Esophagus squamous epithelium (tissue), 4 donors: ENCODE measurements at regions not wholly inside any gene's neighbourhood (a gene's known extent, or its start where the extent isn't known, plus 50 kb on each side); places are given as distances from the start of the nearest gene placed in this dataset.

Experiments used
- POLR2A ChIP-seq, 4 donors: fragments of 450-650 bp; IDR thresholded peaks; one replicate each; pipeline ENCODE4 v1.6.1; 2017; ENCODE audit warnings: antibody characterized with exemption in 4 of 4, mild to moderate bottlenecking in 4 of 4, moderate library complexity in 3 of 4
- TF ChIP-seq, protein P1 (sequence below), 6 experiments: fragments of 450-650 bp in 4 of 6; fragments of 200-600 bp in 2 of 6; sonication (generic) in 2 of 6; IDR thresholded peaks; one replicate each; pipeline ENCODE4 v1.5.1; 2016 to 2019; ENCODE audit warnings: antibody characterized with exemption in 6 of 6, mild to moderate bottlenecking in 4 of 6, moderate library complexity in 4 of 6

DNA sequence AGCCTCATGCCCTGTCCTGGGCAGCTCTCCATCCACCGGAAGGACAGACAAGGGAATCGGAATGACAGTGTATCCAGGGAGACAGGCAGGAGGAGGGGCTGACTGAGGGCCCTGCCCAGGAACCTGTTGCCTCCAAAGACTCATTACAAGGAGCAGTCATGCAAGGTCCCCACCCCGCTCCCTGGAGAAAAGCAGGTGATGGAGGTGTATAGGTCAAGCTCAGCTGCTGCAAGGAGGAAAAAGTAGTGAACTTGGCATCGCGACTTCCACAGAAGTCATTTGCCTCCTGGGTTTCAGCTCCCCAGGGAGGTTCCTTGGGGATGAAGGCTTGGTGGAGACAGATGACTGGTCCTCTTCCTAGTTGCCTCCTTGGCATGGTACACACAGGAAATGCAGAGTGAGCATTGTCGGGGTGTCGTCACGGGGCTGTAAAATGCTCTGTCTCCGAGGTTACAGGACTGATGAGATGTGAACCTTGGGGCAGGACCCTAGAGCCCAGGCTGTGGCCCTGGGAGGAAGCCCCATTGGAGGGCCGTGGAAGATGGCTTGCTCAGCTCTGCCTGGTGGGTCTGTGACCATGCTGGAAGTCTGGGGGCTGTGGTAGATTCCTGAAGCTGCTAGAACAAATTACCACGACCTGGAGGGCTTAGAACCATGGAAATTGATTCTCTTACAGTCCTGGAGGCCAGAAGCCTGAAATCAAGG, 219.6 kb upstream of the C1orf174 start:
- TF ChIP-seq, protein P1, sequence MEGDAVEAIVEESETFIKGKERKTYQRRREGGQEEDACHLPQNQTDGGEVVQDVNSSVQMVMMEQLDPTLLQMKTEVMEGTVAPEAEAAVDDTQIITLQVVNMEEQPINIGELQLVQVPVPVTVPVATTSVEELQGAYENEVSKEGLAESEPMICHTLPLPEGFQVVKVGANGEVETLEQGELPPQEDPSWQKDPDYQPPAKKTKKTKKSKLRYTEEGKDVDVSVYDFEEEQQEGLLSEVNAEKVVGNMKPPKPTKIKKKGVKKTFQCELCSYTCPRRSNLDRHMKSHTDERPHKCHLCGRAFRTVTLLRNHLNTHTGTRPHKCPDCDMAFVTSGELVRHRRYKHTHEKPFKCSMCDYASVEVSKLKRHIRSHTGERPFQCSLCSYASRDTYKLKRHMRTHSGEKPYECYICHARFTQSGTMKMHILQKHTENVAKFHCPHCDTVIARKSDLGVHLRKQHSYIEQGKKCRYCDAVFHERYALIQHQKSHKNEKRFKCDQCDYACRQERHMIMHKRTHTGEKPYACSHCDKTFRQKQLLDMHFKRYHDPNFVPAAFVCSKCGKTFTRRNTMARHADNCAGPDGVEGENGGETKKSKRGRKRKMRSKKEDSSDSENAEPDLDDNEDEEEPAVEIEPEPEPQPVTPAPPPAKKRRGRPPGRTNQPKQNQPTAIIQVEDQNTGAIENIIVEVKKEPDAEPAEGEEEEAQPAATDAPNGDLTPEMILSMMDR (IDR thresholded peaks at IDR 0.05), result no peak
- no peak for TF ChIP-seq POLR2A (IDR thresholded peaks at IDR 0.05)
